Stimulated activated CD4-positive, alpha-beta T cell treated with anti-CD3 and anti-CD28 coated beads, Interleukin-4, amount 100 ng/mL, for 24 hours (primary cell): ENCODE measurements at regions not wholly inside any gene's neighbourhood (a gene's known extent, or its start where the extent isn't known, plus 50 kb on each side); places are given as distances from the start of the nearest gene placed in this dataset.
"Not testable (repeated sequence)": the region's sequence is repeated elsewhere in the genome, so short reads cannot be mapped to it uniquely, and the experiment has no call there.

Source experiments
- DNase-seq: peaks from one replicate; pipeline ENCODE4 v3.0.0-alpha.2; 2020

- no peak for DNase-seq
Observed at GRCh38 chr18:44259610-44260009, 421.1 kb upstream of the SETBP1 start.

GRCh38 chr18:44265437-44265836, 415.3 kb upstream of the SETBP1 start:
- no peak for DNase-seq

GRCh38 chr18:44273298-44273697, 407.4 kb upstream of the SETBP1 start:
- DNase-seq = no peak

- no peak for DNase-seq
Observed at GRCh38 chr18:44280479-44280878, 400.2 kb upstream of the SETBP1 start.

GRCh38 chr18:44286049-44286448, 394.6 kb upstream of the SETBP1 start:
- no peak for DNase-seq

GRCh38 chr18:44290366-44290977, 390.2 kb upstream of the SETBP1 start:
- DNase-seq = no peak

GRCh38 chr18:44298566-44298965, 382.1 kb upstream of the SETBP1 start:
- no peak for DNase-seq

GRCh38 chr18:44309185-44309584, 371.5 kb upstream of the SETBP1 start:
- no peak for DNase-seq

- DNase-seq = no peak
Observed at GRCh38 chr18:44320619-44321460, 359.8 kb upstream of the SETBP1 start.

GRCh38 chr18:44321868-44322590, 358.7 kb upstream of the SETBP1 start:
- DNase-seq = no peak

GRCh38 chr18:44323125-44323524, 357.6 kb upstream of the SETBP1 start:
- DNase-seq = no peak

GRCh38 chr18:44324361-44324760, 356.3 kb upstream of the SETBP1 start:
- no peak for DNase-seq

- DNase-seq = no peak
Observed at GRCh38 chr18:44325903-44326635, 354.6 kb upstream of the SETBP1 start.

- no peak for DNase-seq
Observed at GRCh38 chr18:44331656-44332570, 348.8 kb upstream of the SETBP1 start.

GRCh38 chr18:44341759-44342158, 338.9 kb upstream of the SETBP1 start:
- no peak for DNase-seq

GRCh38 chr18:44342162-44342561, 338.5 kb upstream of the SETBP1 start:
- no peak for DNase-seq

- DNase-seq = no peak
Observed at GRCh38 chr18:44342946-44343345, 337.7 kb upstream of the SETBP1 start.

- no peak for DNase-seq
Observed at GRCh38 chr18:44343570-44343969, 337.1 kb upstream of the SETBP1 start.

GRCh38 chr18:44356566-44357157, 324.0 kb upstream of the SETBP1 start:
- no peak for DNase-seq

- no peak for DNase-seq
Observed at GRCh38 chr18:44358402-44358801, 322.3 kb upstream of the SETBP1 start.

GRCh38 chr18:44359741-44360140, 320.9 kb upstream of the SETBP1 start:
- DNase-seq = not testable (repeated sequence)

- DNase-seq = not testable (repeated sequence)
Observed at GRCh38 chr18:44362213-44362612, 318.5 kb upstream of the SETBP1 start.
